T follicular helper cell (primary cell): ENCODE measurements at regions not wholly inside any gene's neighbourhood (a gene's known extent, or its start where the extent isn't known, plus 50 kb on each side); places are given as distances from the start of the nearest gene placed in this dataset.
"Not testable (repeated sequence)": the region's sequence is repeated elsewhere in the genome, so short reads cannot be mapped to it uniquely, and the experiment has no call there.

ENCODE experiments used
- DNase-seq: peaks from one replicate; pipeline ENCODE4 v3.0.0-alpha.2; 2020; ENCODE audit warnings: low read depth

- DNase-seq: no peak
These were observed 88.7 kb upstream of the KCTD7 start for GRCh38 chr7:66539902-66540375.

DNA sequence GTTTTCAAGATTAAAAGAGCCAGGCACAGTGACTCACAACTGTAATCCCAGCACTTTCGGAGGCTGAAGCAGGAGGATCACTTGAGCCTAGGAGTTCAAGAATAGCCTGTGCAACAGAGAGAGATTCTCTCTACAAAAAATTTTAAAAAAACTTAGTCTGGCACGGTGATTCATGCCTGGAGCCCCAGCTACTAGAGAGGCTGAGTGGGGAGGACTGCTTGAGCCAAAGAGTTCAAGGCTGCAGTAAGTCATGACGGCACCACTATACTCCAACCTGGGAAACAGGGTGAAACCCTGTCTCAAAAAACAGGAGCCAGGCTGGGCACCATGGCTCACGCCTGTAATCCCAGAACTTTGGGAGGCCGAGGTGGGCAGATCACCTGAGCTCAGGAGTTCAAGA, 86.6 kb upstream of the KCTD7 start:
- no peak for DNase-seq

DNA sequence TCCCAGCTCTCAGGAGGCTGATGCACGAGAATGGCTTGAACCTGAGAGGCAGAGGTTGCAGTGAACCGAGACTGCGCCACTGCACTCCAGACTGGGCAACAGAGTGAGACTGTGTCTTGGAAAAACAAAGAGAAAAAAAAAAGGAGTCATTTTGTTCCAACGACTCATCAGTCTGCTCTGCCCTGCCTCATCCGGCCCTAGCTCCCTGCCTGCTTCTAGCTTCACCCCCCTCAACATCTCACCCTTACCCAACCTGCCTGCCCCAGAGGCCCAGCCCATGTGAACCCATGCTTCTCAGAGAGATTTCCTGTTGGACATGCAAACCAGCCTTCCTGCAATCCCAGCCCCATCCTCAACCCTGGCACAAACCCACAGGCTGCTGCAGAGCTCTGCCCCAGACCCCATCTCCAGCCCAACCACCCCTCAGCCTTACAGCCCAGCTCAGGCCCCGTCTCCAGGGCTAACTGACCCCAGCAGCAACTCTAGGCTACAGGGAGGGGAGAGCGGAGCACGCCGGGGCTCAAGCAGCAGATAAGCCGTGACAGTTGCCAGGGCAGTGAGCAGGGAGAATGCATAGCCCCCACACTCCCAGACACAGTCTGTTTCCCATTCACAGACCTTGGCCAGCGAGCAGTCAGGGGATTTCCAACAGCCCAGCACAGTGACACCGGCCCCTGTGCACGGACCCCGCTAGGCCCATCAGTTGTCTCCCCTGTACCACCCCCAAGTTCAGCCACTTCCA, 86.0 kb upstream of the KCTD7 start:
- DNase-seq: no peak

DNA sequence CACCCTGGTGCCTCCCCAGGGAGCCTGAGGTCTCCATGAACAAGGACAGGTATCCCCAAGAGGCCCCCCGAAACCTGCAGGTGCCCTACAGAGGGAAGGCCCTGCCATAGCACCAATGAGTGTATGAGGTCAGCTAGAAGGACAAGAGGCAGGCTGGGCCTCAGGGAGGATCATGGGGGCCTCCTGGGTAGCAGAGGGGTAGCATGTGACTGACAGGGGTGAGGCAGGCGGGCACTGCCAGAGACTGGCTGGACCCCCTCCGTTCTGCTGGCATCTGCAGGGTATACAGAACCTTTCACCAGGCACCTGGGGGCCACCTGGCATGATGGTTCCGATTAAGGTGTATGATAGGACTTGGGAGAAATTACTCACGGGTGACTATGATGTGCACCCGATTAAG, 79.2 kb upstream of the KCTD7 start:
- no peak for DNase-seq

DNA sequence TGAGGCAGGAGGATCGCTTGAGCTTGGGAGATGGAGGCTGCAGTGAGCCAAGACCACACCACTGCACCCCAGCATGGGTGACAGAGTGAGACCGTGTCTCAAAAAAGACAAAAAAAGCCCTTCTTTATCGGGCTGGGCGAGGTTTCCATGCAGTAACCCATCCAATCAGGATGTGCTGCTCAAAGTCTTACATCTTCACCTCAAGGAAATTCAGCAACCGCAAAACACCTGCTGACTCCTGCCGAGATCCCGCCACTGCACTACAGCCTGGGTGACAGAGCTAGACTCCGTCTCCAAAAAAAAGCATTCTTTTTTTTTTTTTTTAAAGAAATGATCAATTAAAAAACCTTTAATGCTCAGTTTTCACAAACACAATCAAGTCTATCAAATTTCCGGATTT, 75.7 kb upstream of the KCTD7 start:
- no peak for DNase-seq

- not testable (repeated sequence) for DNase-seq
These were observed 75.0 kb upstream of the KCTD7 start for GRCh38 chr7:66553675-66554074.

DNA sequence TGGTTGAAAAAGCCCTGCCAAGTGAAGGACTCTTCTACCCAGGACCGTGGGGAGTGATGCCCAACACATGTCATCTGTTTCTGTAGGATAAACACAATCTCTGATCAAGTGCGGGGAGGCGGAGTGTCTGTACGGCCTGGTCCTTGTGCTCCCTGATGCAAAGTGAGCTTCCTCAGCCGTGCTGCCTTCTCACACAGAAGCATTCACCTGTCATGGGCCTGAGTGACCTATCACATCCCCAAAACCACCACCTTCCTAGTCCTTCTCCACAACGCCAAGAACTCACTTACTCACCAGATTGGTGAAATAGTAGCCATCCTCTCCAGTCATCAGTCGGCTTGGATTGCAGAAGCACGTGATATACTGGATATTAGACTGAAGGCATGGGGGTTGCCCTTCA, 74.4 kb upstream of the KCTD7 start:
- not testable (repeated sequence) for DNase-seq

GRCh38 chr7:66554842-66555430, 73.7 kb upstream of the KCTD7 start:
- DNase-seq: not testable (repeated sequence)

- DNase-seq: no peak
These were observed 72.5 kb upstream of the KCTD7 start for GRCh38 chr7:66556177-66556548.

DNA sequence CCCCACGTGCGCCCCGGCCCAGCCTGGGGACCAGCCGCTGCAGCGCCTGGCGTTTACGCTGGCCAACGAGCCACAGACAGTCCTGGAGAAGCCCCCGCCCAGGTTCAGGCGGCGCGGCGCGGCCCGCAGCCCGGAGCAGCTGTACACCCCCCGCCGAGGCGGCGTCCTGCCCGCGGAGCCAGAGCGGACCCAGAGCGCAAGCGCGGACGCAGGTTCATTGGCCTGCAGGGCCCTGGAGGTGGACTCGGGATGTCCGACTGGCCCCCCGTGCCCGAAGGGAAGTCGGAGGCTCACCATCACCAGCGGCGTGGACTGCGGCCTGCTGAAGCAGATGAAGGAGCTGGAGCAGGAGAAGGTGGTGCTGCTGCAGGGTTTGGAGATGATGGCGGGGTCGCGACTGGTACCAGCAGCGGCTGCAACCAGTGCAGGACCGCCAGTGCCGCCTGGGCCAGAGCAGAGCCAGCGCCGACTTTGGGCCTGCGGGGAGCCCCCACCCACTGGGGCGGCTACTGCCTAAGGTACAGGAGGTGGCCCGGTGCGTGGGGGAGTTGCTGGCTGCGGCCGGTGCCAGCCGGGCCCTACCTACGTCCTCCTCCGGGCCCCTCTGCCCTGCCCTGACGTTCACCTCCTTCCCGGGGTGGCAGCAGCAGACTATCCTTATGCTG, 72.0 kb upstream of the KCTD7 start:
- no peak for DNase-seq

DNA sequence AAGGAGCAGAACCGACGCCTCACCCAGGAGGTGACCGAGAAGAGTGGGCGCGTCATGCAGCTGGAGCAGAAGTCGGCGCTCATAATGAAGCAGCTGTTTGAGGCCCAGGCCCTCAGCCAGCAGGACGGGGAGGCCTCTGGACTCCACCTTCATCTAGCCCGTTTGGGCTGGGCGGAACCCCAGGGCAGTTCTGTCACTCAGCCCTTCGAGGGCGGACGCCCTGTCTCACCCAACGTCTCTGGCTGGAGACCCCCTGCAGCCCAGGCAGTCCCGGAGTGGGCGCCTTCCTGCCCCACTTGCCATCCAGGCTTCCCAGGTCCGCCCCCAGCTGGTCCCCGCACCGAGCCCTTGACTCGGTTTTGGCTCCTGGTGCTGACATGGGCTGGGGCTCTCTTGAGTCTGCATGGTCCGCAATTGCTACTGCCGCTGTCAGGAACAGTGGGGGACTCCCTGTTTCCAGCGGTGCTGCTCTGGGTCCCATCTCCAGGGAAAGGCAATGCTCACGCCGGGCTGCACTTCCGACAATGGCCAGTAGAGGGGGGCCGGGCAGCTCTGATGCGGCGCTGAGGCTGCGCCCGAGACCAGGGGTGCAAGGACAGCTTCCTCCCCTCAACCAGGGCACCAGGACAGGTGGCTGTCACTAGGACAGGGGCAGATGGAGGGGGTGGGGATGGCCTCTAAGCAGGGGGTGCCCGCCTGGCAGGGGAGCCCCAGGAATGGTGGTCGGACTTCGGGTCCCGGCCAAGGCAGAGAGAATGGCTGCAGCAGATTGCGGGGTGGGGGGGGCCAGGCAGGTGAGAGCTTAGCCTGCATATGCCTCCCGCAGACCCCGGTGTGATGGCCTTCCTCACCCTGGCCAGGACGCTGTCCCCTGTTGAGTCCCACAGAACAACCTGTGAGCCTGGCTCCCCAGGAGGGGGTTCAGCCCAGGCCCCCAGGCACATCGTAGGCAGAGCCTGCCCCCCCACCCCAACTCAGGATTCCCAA, 71.2 kb upstream of the KCTD7 start:
- DNase-seq: peak; percentile 54

DNA sequence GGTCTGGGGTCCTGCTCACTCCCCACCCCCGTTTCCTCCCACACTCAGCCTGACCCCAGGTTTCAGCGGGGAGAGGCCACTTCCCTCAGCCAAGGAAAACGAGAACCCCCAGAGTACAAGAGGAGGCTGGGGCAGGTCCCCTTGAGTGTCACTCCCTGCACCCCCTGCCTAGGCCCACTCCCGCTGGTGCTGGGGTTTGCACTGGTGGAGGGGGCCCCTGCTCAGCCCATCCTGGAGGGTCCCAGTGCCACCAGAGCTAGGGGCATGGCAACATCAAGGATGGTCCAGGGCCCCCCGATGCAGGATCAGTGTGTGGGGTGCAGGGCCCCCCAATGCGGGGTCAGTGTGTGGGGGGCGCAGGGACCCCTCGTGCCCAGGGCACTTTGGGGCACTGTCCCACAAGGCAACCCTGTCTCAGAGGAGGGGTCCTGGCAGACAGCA, 70.5 kb upstream of the KCTD7 start:
- no peak for DNase-seq

DNA sequence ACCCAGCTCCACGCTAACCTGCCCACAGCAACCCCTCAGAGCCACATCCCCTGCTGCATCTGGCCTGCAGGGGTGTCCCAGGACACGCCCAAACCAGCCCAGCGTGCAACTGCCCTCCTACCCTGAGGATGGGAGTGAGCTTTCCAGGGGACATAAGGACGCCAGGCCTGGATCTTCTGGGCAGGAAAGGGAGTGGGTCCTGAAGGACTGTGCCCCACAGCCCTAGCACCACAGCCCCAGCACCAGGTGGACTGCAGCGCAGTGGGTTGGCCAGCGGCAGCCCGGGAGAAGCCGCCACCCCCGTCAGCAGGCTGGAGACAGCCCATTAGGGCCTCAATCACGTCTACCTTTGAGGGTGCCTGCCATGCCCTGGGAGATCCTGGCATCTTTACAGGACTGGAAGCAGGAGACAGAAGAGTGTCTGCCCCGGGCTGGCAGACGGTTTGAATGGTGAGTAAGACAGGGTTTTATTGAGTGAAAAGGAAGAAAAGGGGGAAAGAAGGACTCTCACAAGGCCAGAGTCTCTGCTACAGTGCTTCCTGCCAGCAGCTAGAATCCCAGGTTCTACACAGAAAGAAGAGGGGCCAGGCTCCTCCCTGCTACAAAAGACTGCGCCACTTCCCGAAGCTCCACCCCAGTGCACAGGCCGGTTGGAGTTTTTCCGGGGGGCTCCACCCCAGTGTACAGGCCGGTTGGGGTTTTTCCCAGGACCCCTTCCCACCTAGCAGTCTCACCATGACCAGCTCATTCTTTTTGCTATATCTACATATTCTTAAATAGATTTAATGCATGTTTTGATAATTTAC, 69.8 kb upstream of the KCTD7 start:
- DNase-seq: no peak

- no peak for DNase-seq
These were observed 64.6 kb upstream of the KCTD7 start for GRCh38 chr7:66564045-66564444.

GRCh38 chr7:66570179-66570578, 58.5 kb upstream of the KCTD7 start:
- DNase-seq: not testable (repeated sequence)

GRCh38 chr7:66571568-66571967, 57.1 kb upstream of the KCTD7 start:
- no peak for DNase-seq

- not testable (repeated sequence) for DNase-seq
These were observed 54.7 kb upstream of the KCTD7 start for GRCh38 chr7:66573782-66574495.

DNA sequence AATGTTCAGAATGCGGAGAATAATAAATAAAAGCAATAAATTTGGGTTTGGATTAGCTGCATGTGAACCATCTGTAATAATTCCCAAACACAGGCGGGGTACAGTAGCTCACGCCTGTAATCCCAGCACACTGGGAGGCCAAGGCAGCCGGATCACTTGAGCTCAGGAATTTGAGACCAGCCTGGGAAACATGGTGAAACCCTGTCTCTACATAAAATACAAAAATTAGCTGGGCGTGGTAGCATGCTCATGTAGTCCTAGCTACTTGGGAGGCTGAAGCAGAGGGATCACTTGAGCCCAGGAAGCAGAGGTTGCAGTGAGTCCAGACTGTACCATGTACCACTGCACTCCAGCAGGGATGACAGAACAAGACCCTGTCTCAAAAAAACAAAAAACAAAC, 53.9 kb upstream of the KCTD7 start:
- not testable (repeated sequence) for DNase-seq

DNA sequence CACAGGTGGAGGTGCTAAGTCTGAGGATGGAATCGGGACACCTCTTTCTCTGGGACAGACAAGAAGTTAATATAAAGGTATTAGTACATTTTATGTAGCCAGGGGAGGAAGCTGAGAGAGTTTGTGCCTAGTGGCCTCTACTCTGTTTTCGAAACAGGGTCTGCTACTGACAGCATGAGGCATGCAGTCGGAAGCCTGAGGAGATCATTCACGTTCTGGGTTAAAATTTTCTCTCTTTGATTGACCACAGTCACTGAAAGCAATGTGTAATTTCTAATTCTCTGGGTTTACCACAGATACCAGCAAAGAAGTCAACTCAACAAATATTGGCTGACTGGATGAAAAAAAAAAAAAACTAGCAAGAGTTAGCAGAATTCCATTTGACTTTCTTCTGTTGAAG, 53.3 kb upstream of the KCTD7 start:
- no peak for DNase-seq

GRCh38 chr7:66576646-66577045, 52.0 kb upstream of the KCTD7 start:
- no peak for DNase-seq
